ENCODE measurements at regions not wholly inside any gene's neighbourhood (a gene's known extent, or its start where the extent isn't known, plus 50 kb on each side); places are given as distances from the start of the nearest gene placed in this dataset.

GRCh38 chr17:22253007-22253406 is 560.7 kb downstream of the KCNJ18 start:
- no peak for TF ChIP-seq CTCF (IDR thresholded peaks at IDR 0.05)
- no peak for TF ChIP-seq POLR2AphosphoS5 (IDR thresholded peaks at IDR 0.05)
- TF ChIP-seq POLR2A (IDR thresholded peaks at IDR 0.05): no peak
